ENCODE measurements at regions not wholly inside any gene's neighbourhood (a gene's known extent, or its start where the extent isn't known, plus 50 kb on each side); places are given as distances from the start of the nearest gene placed in this dataset.

- DNase-seq, result no peak
Measured at GRCh38 chr7:124692425-124692824, 73.2 kb downstream of the GPR37 start.

GRCh38 chr7:124690840-124691239 lies 74.8 kb downstream of the GPR37 start:
- no peak for DNase-seq

- DNase-seq, result no peak
Measured at GRCh38 chr7:124689931-124690330, 75.7 kb downstream of the GPR37 start.

GRCh38 chr7:124689523-124689922 lies 76.1 kb downstream of the GPR37 start:
- peak; percentile 16 for DNase-seq

DNA sequence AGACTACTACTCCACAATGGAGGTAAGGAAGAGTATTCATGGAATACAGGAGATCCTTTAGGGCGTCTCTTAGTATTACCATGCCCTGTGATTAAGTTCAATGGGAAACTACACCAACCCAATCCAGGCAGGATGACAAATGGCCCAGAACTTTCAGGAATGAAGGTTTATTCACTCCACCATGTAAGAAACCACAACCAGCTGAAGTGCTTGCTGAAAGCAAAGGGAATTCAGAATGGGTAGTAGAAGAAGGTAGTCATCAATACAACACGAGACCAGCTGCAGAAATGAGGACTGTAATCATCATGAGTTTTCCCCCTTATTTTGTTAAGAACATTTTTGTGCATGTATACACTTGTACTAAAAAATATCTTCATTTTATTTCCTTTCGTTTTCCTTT lies 76.6 kb downstream of the GPR37 start:
- peak; percentile 86 for DNase-seq

DNA sequence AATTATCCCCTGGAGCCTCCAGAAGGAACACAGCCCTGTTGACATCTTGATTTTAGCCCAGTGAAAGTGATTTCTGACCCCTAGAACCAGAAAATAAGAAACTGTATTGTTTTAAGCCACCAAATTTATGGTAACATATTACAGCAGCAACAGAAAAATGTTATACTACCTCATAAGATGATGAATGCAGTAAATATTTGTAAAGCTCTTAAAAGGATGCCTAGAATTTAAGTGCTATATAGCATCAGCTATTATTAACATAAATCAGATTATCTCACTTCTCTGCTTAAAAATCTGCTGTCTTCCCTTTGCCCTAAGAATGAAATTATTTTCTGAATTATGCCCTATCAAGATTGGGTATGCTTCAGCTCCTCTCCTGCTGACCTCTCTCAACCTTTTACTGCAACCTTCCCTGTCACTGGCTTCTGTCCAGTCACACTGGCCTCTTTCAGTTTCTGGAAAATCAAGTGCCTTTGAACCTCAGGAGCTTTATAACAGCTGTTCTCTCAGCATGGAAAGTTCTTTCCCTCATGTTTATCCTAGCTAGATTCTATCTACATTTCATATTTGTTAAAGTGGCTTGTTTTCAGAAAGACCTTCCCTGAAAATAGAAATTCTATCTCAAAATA lies 78.9 kb downstream of the GPR37 start:
- peak; percentile 21 for DNase-seq

DNA sequence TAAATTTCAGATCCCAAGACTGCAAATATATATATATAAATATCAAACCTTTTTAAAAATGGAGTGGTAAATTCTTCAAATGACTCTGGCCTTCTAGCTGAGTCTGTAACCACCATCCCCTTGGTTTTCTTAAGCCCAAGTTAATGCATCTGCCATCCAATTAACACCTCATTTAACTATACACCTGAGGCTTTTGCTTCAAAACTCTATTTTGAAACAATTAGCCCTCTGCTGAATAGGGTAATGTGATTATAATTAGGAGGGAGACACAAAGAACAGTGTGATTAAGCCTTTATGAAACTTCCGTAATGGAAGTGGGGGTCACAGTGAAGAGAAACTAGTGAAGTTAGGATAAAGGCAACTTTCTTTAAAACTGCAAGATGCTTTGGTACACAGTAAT lies 83.6 kb downstream of the GPR37 start:
- no peak for DNase-seq

GRCh38 chr7:124680304-124680703 lies 85.3 kb downstream of the GPR37 start:
- DNase-seq, result no peak

DNA sequence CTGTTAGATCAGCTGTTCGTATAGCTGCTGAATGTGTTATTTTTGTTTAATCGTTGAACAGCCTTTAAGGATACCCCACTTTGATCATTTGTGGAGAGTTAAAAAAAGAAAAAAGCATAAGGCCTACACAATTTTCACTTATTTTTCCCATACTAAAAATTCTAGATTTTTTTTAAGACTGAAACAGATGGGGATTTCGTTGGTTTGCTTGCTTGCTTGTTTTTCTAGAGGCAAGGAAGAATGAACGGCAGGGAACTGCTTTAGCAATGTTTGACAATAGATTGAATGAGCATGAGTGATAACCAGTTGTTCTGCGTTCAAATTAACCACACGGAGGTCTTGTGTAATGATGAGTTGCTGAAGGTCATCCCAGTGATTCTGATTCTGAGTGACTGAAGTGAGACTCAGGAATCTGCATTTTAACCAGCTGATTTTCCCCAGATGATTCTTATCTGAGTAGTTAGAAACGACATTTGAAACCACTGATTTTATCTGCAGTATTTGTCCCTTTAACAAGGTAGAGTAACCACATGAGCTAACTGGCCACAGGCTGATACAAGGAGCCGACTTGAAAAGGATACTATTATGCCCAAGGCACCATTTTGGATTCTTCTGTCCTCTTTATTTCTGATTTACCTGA lies 85.9 kb downstream of the GPR37 start:
- DNase-seq, result no peak

DNA sequence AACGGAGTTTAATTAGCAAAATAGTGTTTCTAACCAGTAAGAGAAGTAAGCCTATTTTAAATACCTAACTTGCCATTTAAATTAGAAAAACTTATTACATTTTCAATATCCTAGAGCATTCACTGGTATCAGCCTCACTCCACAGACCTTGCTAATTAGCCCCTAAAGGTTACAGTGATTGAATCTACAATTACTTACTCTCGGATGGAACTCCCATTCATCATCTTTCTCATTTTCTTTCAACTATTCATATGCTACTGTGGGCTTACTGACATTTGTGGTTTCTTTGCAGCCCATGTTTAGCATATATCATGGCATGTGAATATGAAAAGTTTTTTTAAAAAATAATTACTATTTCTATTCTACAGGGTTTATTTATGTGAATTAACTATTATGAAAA lies 86.4 kb downstream of the GPR37 start:
- DNase-seq, result no peak

- no peak for DNase-seq
Measured at GRCh38 chr7:124674451-124674850, 91.1 kb downstream of the GPR37 start.

- DNase-seq, result peak; percentile 18
Measured at GRCh38 chr7:124672011-124672410, 93.6 kb downstream of the GPR37 start.

- DNase-seq, result peak; percentile 47
Measured at GRCh38 chr7:124667312-124668153, 98.1 kb downstream of the GPR37 start.

DNA sequence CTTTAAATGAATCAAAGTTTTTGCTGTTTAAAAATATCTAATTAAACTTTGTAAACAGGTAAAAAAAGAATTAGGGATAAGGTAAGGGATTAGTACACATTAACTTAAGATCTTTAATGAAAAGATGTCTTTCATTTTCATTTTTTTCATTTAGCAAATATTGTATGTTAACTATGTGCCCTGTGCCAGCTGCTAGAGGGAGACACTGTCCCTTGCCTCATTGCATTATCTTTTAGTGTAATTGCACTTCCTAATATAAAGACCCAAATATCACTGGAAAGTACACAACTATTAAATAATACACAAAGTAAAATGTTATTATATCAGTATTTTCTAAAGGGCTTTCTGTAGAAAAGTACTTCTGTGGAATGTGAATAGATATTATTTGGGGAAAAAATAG lies 102.7 kb downstream of the GPR37 start:
- DNase-seq, result no peak

DNA sequence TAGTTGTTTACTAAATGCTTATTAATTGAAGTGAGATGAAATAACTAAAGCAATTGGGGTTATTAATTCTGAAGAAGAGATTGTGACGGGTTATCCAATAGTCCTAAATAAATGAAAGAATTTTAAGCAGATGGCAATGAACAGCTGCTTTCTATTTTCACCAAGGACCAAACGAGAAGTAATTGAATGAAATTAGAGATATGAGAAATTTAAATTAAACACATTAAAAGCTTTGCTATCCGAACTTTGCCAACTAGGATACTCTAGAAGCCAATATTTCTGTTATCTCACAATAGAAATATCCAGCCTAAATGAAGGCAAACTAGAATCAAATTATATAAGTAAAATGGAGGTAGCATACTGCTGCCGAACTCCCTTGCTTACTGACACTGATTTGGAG lies 103.2 kb downstream of the GPR37 start:
- DNase-seq, result no peak

- no peak for DNase-seq
Measured at GRCh38 chr7:124655990-124656389, 109.6 kb downstream of the GPR37 start.

GRCh38 chr7:124652237-124652636 lies 113.4 kb downstream of the GPR37 start:
- DNase-seq, result peak; percentile 52

DNA sequence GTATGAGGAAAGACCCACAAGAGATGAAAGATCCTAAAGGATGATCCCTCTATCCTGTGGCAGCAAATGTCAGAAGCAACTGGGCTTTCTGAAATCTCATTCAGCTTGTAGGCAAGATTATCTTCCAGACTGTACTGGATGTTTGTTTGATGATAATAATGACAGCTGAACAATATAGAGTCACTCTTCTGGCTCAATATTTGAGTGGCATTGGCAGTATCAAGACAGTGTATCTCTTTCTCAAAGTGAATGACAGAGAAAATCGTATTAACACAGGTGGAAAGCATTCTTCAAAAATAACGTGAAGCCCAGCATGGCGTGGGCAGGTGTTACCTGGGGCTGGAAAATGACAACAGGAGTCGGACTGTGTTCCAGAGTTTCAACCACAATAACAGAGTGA lies 114.5 kb downstream of the GPR37 start:
- no peak for DNase-seq

DNA sequence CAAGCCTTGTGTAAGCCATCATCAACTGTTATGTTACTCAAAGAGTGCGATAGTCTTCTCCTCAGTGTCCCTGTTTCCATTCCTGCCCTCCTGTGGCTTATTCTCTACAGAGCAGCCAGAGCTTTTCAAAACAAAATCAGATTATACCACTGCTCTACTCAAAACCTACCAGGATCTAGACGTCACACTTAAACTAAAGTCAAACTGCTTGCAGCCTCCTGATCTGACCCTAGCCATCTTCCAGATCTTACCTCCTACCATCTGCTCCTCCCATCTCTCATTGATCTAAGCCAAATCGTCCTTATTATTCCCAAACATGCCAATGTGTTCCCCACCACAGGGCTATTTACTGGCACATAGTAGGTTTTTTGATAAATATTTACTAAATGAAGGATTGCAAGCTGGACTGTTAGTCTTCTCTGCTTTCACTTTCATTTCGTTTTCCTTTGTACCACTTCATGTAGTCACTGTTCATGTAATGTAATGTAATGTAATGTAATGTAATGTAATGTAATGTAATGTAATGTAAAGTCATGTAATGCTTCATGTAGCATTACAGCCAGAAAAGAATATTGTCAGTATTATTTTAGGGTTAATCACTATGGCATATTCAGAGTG lies 116.1 kb downstream of the GPR37 start:
- peak; percentile 2 for DNase-seq

- DNase-seq, result no peak
Measured at GRCh38 chr7:124647630-124648306, 117.8 kb downstream of the GPR37 start.

- DNase-seq, result no peak
Measured at GRCh38 chr7:124645704-124646103, 119.9 kb downstream of the GPR37 start.

DNA sequence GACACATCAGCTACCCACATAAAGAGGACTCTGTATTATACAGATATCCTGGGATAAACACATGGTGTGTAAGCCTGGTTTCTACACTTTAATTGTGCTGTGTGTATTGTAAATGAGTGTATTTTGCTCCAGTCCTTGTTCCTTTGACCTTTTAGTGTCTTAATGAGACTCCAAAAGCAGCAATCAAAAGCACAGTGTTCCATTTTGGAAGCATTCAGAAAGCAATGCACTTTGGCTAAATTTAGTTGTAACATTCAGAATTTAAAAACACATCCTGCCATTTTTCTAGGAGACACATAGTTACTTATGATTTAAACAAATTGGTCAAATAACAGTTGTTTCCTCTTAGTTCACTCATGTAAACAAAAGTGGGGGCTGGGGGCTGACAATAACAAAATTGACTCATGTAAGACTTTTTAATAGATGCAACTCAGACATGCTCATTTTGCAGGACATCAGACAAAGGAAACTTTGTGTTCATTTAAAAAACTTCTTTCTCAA lies 122.2 kb downstream of the GPR37 start:
- no peak for DNase-seq

GRCh38 chr7:124635416-124635815 lies 130.2 kb downstream of the GPR37 start:
- DNase-seq, result no peak

All from EL (cell line).